ENCODE measurements at regions not wholly inside any gene's neighbourhood (a gene's known extent, or its start where the extent isn't known, plus 50 kb on each side); places are given as distances from the start of the nearest gene placed in this dataset.
"Not testable (repeated sequence)": the region's sequence is repeated elsewhere in the genome, so short reads cannot be mapped to it uniquely, and the experiment has no call there.

DNA sequence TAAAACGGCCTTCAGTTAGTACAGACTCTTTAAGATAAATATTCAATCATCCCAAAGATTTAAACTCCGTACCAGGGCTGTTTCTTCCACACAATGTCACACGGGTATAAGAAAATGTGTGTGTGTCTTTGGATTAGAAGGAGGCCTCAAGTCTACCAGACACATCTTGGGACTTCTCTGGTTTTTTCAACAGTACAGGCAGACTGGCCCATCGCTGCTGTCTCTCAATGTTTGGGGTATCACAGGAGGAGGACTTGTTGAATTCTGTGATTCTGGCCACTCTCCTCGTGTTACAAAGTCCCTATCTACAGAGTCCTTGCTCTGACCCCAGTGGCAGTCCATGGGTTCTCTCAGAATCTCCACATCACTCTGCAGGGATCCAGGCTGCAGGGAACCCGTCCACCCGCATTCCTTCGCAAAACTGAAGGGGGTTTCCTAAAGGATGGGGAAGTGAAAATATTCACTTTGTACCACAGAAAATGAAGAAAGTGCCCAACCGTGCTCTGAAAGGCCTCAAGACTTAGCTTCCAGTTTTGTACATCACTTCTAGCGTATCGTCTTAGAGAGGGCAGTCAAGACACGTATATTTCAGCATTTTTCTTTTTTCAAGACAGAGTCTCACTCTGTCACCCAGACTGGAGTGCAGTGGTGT, 373.2 kb downstream of the NPIPA8 start:
- no peak for DNase-seq (ENCODE audit: low read depth)
- TF ChIP-seq, protein P1, sequence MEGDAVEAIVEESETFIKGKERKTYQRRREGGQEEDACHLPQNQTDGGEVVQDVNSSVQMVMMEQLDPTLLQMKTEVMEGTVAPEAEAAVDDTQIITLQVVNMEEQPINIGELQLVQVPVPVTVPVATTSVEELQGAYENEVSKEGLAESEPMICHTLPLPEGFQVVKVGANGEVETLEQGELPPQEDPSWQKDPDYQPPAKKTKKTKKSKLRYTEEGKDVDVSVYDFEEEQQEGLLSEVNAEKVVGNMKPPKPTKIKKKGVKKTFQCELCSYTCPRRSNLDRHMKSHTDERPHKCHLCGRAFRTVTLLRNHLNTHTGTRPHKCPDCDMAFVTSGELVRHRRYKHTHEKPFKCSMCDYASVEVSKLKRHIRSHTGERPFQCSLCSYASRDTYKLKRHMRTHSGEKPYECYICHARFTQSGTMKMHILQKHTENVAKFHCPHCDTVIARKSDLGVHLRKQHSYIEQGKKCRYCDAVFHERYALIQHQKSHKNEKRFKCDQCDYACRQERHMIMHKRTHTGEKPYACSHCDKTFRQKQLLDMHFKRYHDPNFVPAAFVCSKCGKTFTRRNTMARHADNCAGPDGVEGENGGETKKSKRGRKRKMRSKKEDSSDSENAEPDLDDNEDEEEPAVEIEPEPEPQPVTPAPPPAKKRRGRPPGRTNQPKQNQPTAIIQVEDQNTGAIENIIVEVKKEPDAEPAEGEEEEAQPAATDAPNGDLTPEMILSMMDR (IDR thresholded peaks at IDR 0.05; ENCODE audit: insufficient read depth, low read length): no peak
- no peak overlapping the region for H3K4me3 ChIP-seq (ENCODE audit: low read depth, low read length)

DNA sequence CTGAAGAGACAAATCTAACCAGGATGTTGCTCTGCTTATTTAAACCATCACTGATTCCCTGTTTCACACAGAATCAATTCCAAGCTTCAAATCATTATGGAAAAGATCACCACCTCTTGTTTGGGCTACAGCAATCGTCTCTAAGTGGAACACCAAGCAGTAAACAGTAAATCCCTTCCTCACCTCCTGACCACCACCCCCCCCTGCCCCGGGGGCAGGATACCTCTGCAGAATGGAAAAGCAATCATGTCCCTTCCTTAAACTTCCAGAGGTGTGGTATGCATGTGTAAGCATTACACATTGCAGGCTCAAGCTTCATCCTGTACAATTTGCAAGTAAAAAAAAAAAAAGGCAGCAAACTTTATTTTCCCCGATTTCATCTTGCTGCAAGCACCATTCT, 373.8 kb downstream of the NPIPA8 start:
- TF ChIP-seq, protein P1 (IDR thresholded peaks at IDR 0.05; ENCODE audit: insufficient read depth, low read length): no peak
- no peak for DNase-seq (ENCODE audit: low read depth)
- H3K4me3 ChIP-seq (ENCODE audit: low read depth, low read length): no peak overlapping the region

DNA sequence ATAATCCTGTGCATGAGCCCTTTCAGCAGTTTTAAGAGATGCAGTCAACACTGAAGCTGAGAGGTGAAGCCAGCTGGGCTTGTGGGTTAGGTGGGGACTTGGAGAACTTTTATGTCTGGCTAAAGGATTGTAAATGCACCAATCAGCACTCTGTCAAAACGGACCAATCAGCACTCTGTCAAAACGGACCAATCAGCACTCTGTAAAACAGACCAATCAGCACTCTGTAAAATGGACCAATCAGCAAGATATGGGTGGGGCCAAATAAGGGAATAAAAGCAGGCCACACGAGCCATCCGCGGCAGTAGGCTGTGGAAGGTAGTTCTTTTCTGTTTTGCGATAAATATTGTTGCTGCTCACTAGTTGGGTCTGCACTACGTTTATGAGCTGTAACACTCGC, 374.7 kb downstream of the NPIPA8 start:
- DNase-seq (ENCODE audit: low read depth); H3K4me3 ChIP-seq (ENCODE audit: low read depth, low read length): not testable (repeated sequence)

DNA sequence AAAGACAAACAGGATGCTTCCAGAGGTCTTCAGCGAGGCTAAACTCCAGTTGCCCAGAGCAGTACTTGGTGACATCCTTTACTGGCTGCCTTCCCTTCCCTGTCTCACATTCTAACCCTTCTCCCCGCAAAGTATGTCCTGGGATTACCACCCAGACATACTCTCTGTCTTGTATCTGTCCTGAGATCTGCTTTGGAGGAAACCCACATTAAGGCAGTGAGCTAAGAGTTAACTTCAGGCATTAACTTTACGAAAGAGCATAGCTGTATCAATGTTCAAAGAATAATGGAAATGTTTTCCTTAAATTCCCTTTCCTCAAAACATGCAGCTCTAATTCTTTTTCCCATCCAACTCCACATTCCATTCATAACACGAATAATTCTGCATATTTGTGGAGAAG, 385.2 kb downstream of the NPIPA8 start:
- no peak overlapping the region for H3K4me3 ChIP-seq (ENCODE audit: low read depth, low read length)
- peak; percentile 5 for DNase-seq (ENCODE audit: low read depth)

DNA sequence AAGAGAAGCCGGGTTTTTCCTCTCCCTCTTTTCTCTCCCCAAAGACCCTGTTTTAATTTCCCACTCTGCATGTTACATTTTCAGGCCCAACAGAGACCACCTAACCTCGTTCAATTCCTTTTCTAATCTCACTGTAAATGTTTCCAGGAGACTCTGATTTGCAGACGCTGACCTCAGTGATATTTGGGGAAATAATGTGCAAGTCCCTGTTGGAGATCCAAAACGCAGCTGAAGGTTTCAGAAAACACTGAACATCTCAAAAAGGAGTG, 386.6 kb downstream of the NPIPA8 start:
- TF ChIP-seq, protein P1 (IDR thresholded peaks at IDR 0.05; ENCODE audit: insufficient read depth, low read length): no peak
- no peak overlapping the region for H3K4me3 ChIP-seq (ENCODE audit: low read depth, low read length)

More for the DNA sequence above, 385.2 kb downstream of the NPIPA8 start:
- TF ChIP-seq, protein P1 (IDR thresholded peaks at IDR 0.05; ENCODE audit: insufficient read depth, low read length): no peak

DNA sequence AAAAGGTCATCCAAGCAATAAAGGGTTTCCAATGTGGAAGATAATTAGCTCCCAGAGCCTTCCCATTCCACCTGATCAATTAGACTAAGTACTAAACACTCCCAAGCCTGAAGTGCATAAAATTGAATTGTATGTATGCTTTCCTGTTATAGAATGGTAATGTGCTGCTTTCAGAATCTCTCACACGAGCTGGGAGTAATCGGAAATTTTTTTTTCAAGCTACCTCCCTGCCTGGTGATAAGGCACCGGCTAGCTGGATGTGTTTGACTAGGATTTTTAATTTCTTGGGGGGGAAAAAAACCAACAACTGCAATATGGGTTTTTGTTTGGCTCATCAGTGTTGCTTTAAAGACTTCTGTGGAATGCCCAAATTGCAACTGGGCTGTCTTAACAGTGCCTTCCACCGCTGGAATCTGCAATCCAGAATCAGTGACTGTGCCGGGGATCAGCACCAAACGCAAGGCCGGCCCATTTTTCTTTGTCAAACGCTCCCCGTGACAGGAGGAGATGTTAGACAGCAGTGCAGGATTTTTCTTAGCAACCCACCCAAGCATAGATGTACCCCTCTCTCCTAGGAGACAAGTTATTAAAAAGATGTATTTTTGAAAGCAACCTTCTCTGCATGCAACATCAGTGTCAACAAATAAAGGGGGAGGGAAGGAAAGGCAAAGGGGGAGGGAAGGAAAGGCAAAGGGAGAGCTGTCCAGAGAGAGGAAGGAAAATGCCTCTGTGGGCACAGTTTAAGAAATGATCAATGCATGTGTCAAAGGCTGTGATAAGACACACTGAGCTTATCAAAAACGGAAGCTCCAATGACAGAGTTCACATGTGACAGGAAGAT, 387.2 kb downstream of the NPIPA8 start:
- no peak overlapping the region for H3K4me3 ChIP-seq (ENCODE audit: low read depth, low read length)
- DNase-seq (ENCODE audit: low read depth): no peak
- TF ChIP-seq, protein P1 (IDR thresholded peaks at IDR 0.05; ENCODE audit: insufficient read depth, low read length): no peak

More for the DNA sequence above, 386.6 kb downstream of the NPIPA8 start:
- no peak for DNase-seq (ENCODE audit: low read depth)

DNA sequence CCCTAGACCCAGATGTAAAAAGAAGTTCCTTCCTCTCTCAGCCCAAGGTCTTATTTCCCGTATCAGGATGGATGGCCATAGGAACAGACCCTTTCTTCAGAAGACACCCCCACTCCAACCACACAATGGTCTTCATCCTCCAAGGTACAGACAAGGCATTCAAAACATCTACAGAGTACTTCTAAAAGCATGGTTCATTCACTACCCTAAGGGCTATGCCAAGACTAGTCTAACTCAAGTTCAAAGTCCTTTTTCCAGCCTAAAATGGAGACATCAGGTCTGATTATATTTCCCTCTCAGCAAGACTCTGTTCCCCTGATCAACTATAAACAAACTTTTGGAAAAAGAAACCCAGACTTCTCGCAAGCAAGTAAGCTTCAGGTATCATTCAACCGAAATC, 388.9 kb downstream of the NPIPA8 start:
- TF ChIP-seq, protein P1 (IDR thresholded peaks at IDR 0.05; ENCODE audit: insufficient read depth, low read length): no peak
- H3K4me3 ChIP-seq (ENCODE audit: low read depth, low read length): no peak overlapping the region

More for the DNA sequence above, 388.9 kb downstream of the NPIPA8 start:
- DNase-seq (ENCODE audit: low read depth): no peak
